ENCODE measurements at regions not wholly inside any gene's neighbourhood (a gene's known extent, or its start where the extent isn't known, plus 50 kb on each side); places are given as distances from the start of the nearest gene placed in this dataset.

DNA sequence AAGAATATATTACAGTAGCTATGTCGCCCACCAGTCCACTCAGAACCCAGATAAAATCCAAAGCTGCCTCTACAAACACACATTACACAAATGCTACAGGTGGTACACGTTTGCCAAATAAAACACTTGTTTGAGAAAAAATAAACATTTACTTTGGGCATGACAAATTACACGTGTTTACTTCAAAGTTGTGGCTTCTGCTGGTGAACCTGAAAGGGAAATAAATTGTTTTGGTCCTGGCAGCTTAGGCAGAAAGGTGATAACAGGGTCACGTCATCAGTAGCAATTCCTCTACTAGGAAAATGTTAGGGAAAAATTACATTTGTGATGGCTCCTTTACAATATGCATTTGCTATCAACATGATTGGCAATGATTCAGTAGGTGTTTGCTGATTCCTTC lies 497.3 kb upstream of the WWC1 start:
- CTCF ChIA-PET = no interaction called here
- no peaks in the 10 kb centered on the region for H3K9me3 Mint-ChIP-seq (ENCODE audit: low read depth)
- intact Hi-C loops (cut with DNase I, micrococcal nuclease) = no loop called here
- H3K27ac Mint-ChIP-seq = no peak overlapping the region
- no peak for DNase-seq
- H3K4me3 Mint-ChIP-seq = no peak overlapping the region
- ATAC-seq = no peak
- no peaks in the 10 kb centered on the region for H3K27me3 Mint-ChIP-seq
- H3K36me3 Mint-ChIP-seq (ENCODE audit: low read depth) = no peaks in the 10 kb centered on the region
- H3K4me1 Mint-ChIP-seq = peaks cover 2% of the 10 kb centered on the region
- POLR2A ChIA-PET = no interaction called here

GRCh38 chr5:167796672-167797071 lies 494.8 kb upstream of the WWC1 start:
- H3K36me3 Mint-ChIP-seq (ENCODE audit: low read depth) = no peaks in the 10 kb centered on the region
- no peak for DNase-seq
- no peak for ATAC-seq
- CTCF ChIA-PET = no interaction called here
- no peak overlapping the region for H3K4me3 Mint-ChIP-seq
- H3K27me3 Mint-ChIP-seq = no peaks in the 10 kb centered on the region
- intact Hi-C loops (cut with DNase I, micrococcal nuclease) = no loop called here
- H3K9me3 Mint-ChIP-seq (ENCODE audit: low read depth) = no peaks in the 10 kb centered on the region
- H3K27ac Mint-ChIP-seq = no peak overlapping the region
- POLR2A ChIA-PET = no interaction called here
- peaks cover 2% of the 10 kb centered on the region for H3K4me1 Mint-ChIP-seq

DNA sequence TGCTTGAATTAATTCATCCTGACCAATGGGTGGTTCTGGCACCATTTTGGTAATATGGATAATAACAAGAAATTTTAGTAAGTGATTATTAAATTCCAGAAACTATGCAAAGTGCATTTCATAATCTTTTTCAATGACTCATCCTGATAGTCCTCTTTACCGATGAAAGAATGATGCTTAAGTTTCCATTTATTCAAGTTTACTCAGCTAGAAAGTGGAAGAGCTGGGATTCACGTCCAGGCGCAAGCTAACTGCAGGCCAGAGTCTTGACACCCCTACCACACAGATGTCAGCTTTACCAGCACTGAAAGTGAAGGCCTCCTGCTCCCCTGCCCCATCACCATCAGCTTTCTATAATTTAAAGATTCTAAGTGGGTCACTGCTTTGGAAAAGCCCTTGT lies 493.5 kb upstream of the WWC1 start:
- ChIA-PET CTCF (no interaction called here), POLR2A (no interaction called here)
- Mint-ChIP-seq H3K9me3 (ENCODE audit: low read depth) (no peaks in the 10 kb centered on the region), H3K4me3 (no peak overlapping the region), H3K27me3 (no peaks in the 10 kb centered on the region), H3K27ac (no peak overlapping the region), H3K4me1 (peaks cover 2% of the 10 kb centered on the region), H3K36me3 (ENCODE audit: low read depth) (no peaks in the 10 kb centered on the region)
- no peak for DNase-seq
- intact Hi-C loops (cut with DNase I, micrococcal nuclease) = no loop called here
- no peak for ATAC-seq

GRCh38 chr5:167798448-167798847 lies 493.0 kb upstream of the WWC1 start:
- Mint-ChIP-seq H3K4me3 (no peak overlapping the region), H3K27me3 (no peaks in the 10 kb centered on the region), H3K4me1 (peaks cover 2% of the 10 kb centered on the region), H3K9me3 (ENCODE audit: low read depth) (no peaks in the 10 kb centered on the region), H3K27ac (no peak overlapping the region), H3K36me3 (ENCODE audit: low read depth) (no peaks in the 10 kb centered on the region)
- POLR2A ChIA-PET = no interaction called here
- intact Hi-C loops (cut with DNase I, micrococcal nuclease) = no loop called here
- no peak for DNase-seq
- CTCF ChIA-PET = no interaction called here
- no peak for ATAC-seq

DNA sequence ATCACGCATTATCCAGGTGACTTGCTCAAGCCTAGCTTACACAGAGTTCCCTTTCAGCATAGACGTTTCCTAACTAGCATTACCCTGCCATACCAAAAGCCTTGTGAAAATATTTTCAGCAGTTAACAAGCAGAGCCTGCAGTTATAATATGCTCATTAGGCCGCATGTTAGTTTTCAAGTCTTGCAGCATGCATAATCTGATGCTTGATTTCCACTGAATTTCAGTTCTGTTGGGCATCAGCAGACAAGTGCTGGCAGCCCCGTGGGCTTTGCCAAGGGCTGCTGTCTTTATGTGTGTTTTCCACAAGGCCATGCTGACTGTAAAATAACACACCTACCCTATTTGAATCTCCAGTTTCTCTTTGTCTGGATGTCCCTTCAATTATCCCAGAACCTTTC lies 491.0 kb upstream of the WWC1 start:
- CTCF ChIA-PET = no interaction called here
- H3K4me1 Mint-ChIP-seq = peaks cover 2% of the 10 kb centered on the region
- no peak overlapping the region for H3K4me3 Mint-ChIP-seq
- intact Hi-C loops (cut with DNase I, micrococcal nuclease) = no loop called here
- DNase-seq = no peak
- no peaks in the 10 kb centered on the region for H3K36me3 Mint-ChIP-seq (ENCODE audit: low read depth)
- ATAC-seq = no peak
- H3K27ac Mint-ChIP-seq = no peak overlapping the region
- POLR2A ChIA-PET = no interaction called here
- H3K9me3 Mint-ChIP-seq (ENCODE audit: low read depth) = no peaks in the 10 kb centered on the region
- H3K27me3 Mint-ChIP-seq = no peaks in the 10 kb centered on the region

DNA sequence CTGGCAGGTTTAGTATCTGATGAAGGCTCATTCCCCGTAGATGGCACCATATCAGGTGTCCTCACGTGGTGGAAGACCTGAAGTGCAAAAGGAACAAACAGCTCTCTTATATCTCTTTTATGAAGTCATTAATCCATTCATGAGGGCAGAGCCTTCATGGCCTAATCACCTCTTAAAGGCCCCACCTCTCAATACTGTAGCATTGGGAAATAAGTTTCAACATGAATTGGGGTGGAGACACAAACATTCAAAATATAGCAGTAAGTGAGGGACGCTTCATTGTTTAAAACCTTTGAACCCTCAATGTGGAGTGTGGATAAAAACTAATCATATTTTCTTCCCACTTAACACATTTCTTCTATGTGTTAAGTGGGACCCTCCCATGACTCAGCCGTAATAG lies 489.4 kb upstream of the WWC1 start:
- DNase-seq (no peak), ATAC-seq (no peak)
- no peaks in the 10 kb centered on the region for H3K9me3 Mint-ChIP-seq (ENCODE audit: low read depth)
- no peak overlapping the region for H3K4me3 Mint-ChIP-seq
- H3K4me1 Mint-ChIP-seq = peaks cover 2% of the 10 kb centered on the region
- H3K36me3 Mint-ChIP-seq (ENCODE audit: low read depth) = no peaks in the 10 kb centered on the region
- intact Hi-C loops (cut with DNase I, micrococcal nuclease) = no loop called here
- H3K27me3 Mint-ChIP-seq = no peaks in the 10 kb centered on the region
- H3K27ac Mint-ChIP-seq = no peak overlapping the region
- ChIA-PET CTCF (no interaction called here), POLR2A (no interaction called here)

DNA sequence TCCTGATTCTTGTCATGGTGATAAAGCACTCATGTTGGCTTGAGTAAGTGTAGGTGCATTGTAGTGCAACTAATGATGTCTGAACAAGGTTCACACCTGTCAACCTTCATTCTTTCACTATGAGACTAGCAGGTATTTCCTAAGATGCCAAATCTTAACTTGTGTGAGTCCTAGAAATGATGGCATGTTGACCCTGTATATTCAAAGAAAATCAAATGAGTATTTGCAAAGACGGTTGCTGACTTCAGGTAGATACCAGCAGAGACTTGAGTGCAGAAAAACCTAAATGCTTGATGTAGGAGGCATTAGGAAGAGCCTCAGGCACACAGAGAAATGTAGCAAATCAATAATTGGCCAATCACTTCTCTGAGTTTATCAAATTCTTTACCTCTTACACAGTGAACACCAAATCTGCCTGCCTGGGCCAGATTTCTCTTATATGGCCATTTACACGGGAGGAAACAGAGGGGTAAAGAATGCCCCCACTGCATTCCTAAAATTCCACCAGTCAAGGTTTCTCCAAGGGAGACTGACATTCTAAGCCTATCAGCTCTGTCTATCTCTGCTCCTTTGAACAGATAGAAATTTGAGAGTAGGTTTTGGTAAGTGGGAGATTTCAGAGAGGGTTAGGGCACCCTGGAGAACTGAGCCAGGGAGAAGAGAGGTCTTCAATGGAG lies 488.6 kb upstream of the WWC1 start:
- CTCF ChIA-PET = no interaction called here
- POLR2A ChIA-PET = no interaction called here
- ATAC-seq (no peak), DNase-seq (no peak)
- Mint-ChIP-seq H3K4me1 (no peaks in the 10 kb centered on the region), H3K27me3 (no peaks in the 10 kb centered on the region), H3K4me3 (no peak overlapping the region), H3K9me3 (ENCODE audit: low read depth) (no peaks in the 10 kb centered on the region), H3K36me3 (ENCODE audit: low read depth) (no peaks in the 10 kb centered on the region), H3K27ac (no peak overlapping the region)
- intact Hi-C loops (cut with DNase I, micrococcal nuclease) = no loop called here

DNA sequence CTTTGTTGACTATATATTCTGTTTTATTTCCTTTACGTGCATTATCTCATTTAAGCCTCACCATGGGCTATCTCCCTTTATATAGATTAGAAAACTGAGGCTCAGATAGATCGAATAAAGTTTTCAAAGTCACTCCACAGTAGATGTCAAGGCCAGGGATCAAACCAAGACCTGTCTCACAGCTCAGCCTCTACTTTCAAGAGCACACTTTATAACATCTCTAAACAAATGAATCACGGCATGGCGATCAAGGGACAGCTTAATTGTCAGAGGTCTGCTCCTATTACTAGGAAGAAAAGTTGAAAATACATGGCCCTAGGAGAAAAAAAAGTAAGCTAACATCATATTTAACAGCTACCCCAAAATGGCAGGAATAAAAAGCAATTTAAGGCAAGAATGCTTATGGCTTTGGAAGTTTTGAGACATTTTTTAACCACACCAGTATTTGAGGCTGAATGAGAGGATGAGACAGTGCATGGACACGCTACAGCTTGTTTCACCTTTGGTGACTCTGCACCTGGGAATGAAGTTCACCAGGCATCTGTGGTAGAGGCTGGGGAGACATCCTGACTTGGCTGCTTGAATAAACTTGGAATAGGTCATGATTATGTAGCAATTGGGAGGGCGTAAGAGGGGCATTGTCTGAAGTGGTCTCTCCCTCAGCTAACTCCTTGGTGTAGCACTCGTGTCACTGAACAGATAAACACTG lies 486.8 kb upstream of the WWC1 start:
- ATAC-seq (no peak), DNase-seq (no peak)
- H3K27me3 Mint-ChIP-seq = no peaks in the 10 kb centered on the region
- CTCF ChIA-PET = no interaction called here
- H3K9me3 Mint-ChIP-seq (ENCODE audit: low read depth) = no peaks in the 10 kb centered on the region
- POLR2A ChIA-PET = no interaction called here
- intact Hi-C loops (cut with DNase I, micrococcal nuclease) = no loop called here
- H3K27ac Mint-ChIP-seq = no peak overlapping the region
- H3K4me3 Mint-ChIP-seq = no peak overlapping the region
- no peaks in the 10 kb centered on the region for H3K4me1 Mint-ChIP-seq
- no peaks in the 10 kb centered on the region for H3K36me3 Mint-ChIP-seq (ENCODE audit: low read depth)

DNA sequence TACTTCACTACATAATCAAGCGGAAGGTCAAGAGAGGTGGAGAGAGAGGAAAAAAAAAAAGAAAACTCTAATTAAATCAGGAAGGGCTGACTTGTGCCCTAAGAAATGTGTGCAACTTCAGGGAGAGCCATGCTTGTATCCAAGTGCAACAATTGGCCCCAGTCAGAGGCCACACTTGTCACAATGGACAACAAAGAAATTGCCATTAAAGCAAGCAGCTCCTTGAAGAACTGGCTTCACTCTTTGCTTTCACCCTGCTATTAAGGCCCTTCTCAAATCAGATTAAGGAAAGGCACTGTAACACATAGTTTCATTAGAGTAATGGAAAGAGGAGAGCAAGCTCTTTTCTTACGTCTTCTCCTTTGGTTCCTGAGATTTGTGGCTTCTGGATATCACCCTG lies 480.9 kb upstream of the WWC1 start:
- Mint-ChIP-seq H3K4me1 (no peaks in the 10 kb centered on the region), H3K9me3 (ENCODE audit: low read depth) (no peaks in the 10 kb centered on the region), H3K36me3 (ENCODE audit: low read depth) (no peaks in the 10 kb centered on the region), H3K27me3 (no peaks in the 10 kb centered on the region), H3K4me3 (no peak overlapping the region), H3K27ac (no peak overlapping the region)
- ChIA-PET POLR2A (no interaction called here), CTCF (no interaction called here)
- ATAC-seq = no peak
- intact Hi-C loops (cut with DNase I, micrococcal nuclease) = no loop called here
- DNase-seq = no peak

- ChIA-PET POLR2A (no interaction called here), CTCF (no interaction called here)
- Mint-ChIP-seq H3K4me3 (no peak overlapping the region), H3K9me3 (ENCODE audit: low read depth) (no peaks in the 10 kb centered on the region), H3K27me3 (no peaks in the 10 kb centered on the region), H3K27ac (no peak overlapping the region), H3K36me3 (ENCODE audit: low read depth) (no peaks in the 10 kb centered on the region), H3K4me1 (no peaks in the 10 kb centered on the region)
- ATAC-seq = no peak
- intact Hi-C loops (cut with DNase I, micrococcal nuclease) = no loop called here
- no peak for DNase-seq
These were observed 478.6 kb upstream of the WWC1 start for GRCh38 chr5:167812871-167813270.

- Mint-ChIP-seq H3K4me3 (no peak overlapping the region), H3K4me1 (no peaks in the 10 kb centered on the region), H3K27me3 (no peaks in the 10 kb centered on the region), H3K9me3 (ENCODE audit: low read depth) (no peaks in the 10 kb centered on the region), H3K27ac (no peak overlapping the region), H3K36me3 (ENCODE audit: low read depth) (no peaks in the 10 kb centered on the region)
- POLR2A ChIA-PET = no interaction called here
- intact Hi-C loops (cut with DNase I, micrococcal nuclease) = no loop called here
- CTCF ChIA-PET = no interaction called here
- ATAC-seq (no peak), DNase-seq (no peak)
These were observed 478.1 kb upstream of the WWC1 start for GRCh38 chr5:167813389-167813788.

- Mint-ChIP-seq H3K4me3 (no peak overlapping the region), H3K4me1 (no peaks in the 10 kb centered on the region), H3K27me3 (no peaks in the 10 kb centered on the region), H3K9me3 (ENCODE audit: low read depth) (no peaks in the 10 kb centered on the region), H3K27ac (no peak overlapping the region), H3K36me3 (ENCODE audit: low read depth) (no peaks in the 10 kb centered on the region)
- POLR2A ChIA-PET = no interaction called here
- DNase-seq = no peak
- intact Hi-C loops (cut with DNase I, micrococcal nuclease) = no loop called here
- no peak for ATAC-seq
- CTCF ChIA-PET = no interaction called here
These were observed 477.4 kb upstream of the WWC1 start for GRCh38 chr5:167814040-167814439.

- ATAC-seq = no peak
- Mint-ChIP-seq H3K27me3 (no peaks in the 10 kb centered on the region), H3K4me1 (no peaks in the 10 kb centered on the region), H3K27ac (no peak overlapping the region), H3K36me3 (ENCODE audit: low read depth) (no peaks in the 10 kb centered on the region), H3K9me3 (ENCODE audit: low read depth) (no peaks in the 10 kb centered on the region), H3K4me3 (no peak overlapping the region)
- POLR2A ChIA-PET = no interaction called here
- CTCF ChIA-PET = no interaction called here
- intact Hi-C loops (cut with DNase I, micrococcal nuclease) = no loop called here
- no peak for DNase-seq
These were observed 476.6 kb upstream of the WWC1 start for GRCh38 chr5:167814828-167815227.
